OCI-LY7 (cell line): ENCODE measurements at regions not wholly inside any gene's neighbourhood (a gene's known extent, or its start where the extent isn't known, plus 50 kb on each side); places are given as distances from the start of the nearest gene placed in this dataset.

ENCODE experiments used
- BruUV-seq: library from RNA; stranded (reverse); fragments of 400-500 nt; replicated peaks from 2 replicates; lab custom pipeline; 2021; lab: Mats Ljungman, UMichigan
- CTCF ChIA-PET: fragments of 300-600 bp; sonication (Branson Sonifier 250); formaldehyde crosslinking; loops from one replicate; lab custom pipeline; 2022; ENCODE audit warnings: antibody characterized with exemption; ENCODE audit not compliant: unreplicated experiment; lab: Charles Lee
- POLR2A ChIA-PET: fragments of 300-600 bp; sonication (Branson Sonifier 250); formaldehyde crosslinking; loops from one replicate; lab custom pipeline; 2022; ENCODE audit warnings: antibody characterized with exemption; lab: Charles Lee
- DNase-seq: peaks from one replicate; pipeline ENCODE4 v3.0.0-alpha.2; 2015; ENCODE audit warnings: low spot score
- H2AFZ ChIP-seq: fragments of 200-600 bp; sonication (generic), shearing (Covaris generic); 2 replicates; pipeline ENCODE4 v1.6.1; 2014; ENCODE audit warnings: mild to moderate bottlenecking, antibody characterized with exemption, low read length, moderate library complexity
- H3K27ac ChIP-seq: fragments of 200-600 bp; sonication (generic); 2 replicates; pipeline ENCODE4 v1.5.1; 2014; ENCODE audit warnings: mixed run types, low read depth, mild to moderate bottlenecking, moderate library complexity, low read length, inconsistent platforms; ENCODE audit not compliant: poor library complexity, severe bottlenecking
- H3K36me3 ChIP-seq: fragments of 200-600 bp; sonication (generic); 2 replicates; pipeline ENCODE4 v1.6.1; 2014; ENCODE audit warnings: mild to moderate bottlenecking, antibody characterized with exemption, low read length, moderate library complexity, mixed read lengths; ENCODE audit not compliant: insufficient read depth
- H3K4me1 ChIP-seq: fragments of 200-600 bp; sonication (generic); 2 replicates; pipeline ENCODE4 v1.5.1; 2014; ENCODE audit warnings: mild to moderate bottlenecking, low read length; ENCODE audit not compliant: insufficient read depth, poor library complexity, severe bottlenecking
- H3K4me2 ChIP-seq: fragments of 200-600 bp; sonication (generic); 2 replicates; pipeline ENCODE4 v1.6.1; 2014; ENCODE audit warnings: mild to moderate bottlenecking, low read length
- H3K4me3 ChIP-seq: fragments of 200-600 bp; sonication (generic); 2 replicates; pipeline ENCODE4 v1.5.1; 2014; ENCODE audit warnings: mild to moderate bottlenecking, low read depth, low read length; ENCODE audit not compliant: poor library complexity, severe bottlenecking
- H3K79me2 ChIP-seq: fragments of 200-600 bp; sonication (generic); 2 replicates; pipeline ENCODE4 v1.6.1; 2016; ENCODE audit warnings: low read depth, mild to moderate bottlenecking, low read length, moderate library complexity, mixed read lengths; ENCODE audit not compliant: insufficient read depth
- H3K9me2 ChIP-seq: fragments of 200-600 bp; sonication (generic); 2 replicates; pipeline ENCODE4 v1.6.1; 2016; ENCODE audit warnings: mild to moderate bottlenecking, low read length, mixed read lengths; ENCODE audit not compliant: insufficient read depth
- H3K9me3 ChIP-seq: fragments of 200-600 bp; sonication (generic); 2 replicates; pipeline ENCODE4 v1.6.1; 2014; ENCODE audit warnings: mild to moderate bottlenecking, mixed run types, low read length, mixed read lengths
- H4K20me1 ChIP-seq: fragments of 200-600 bp; sonication (generic); 2 replicates; pipeline ENCODE4 v1.6.1; 2014; ENCODE audit warnings: mild to moderate bottlenecking, antibody characterized with exemption, low read length, moderate library complexity, mixed read lengths; ENCODE audit not compliant: insufficient read depth
- EZH2phosphoT487 ChIP-seq: fragments of 200-600 bp; sonication (generic); IDR thresholded peaks from 2 replicates; pipeline ENCODE4 v1.6.1; 2018; ENCODE audit warnings: low read depth, borderline replicate concordance, mild to moderate bottlenecking, mixed run types, antibody characterized with exemption, low read length, moderate library complexity, mixed read lengths
- intact Hi-C: fragments of 100-400 bp; cut with micrococcal nuclease; formaldehyde crosslinking; loops from one replicate; pipeline ENCODE4 v1.10.0; 2022; ENCODE audit not compliant: unreplicated experiment
- TF ChIP-seq, protein P1 (sequence below): fragments of 200-600 bp; sonication (generic); conservative IDR thresholded peaks from 2 replicates; pipeline ENCODE4 v1.5.1; 2014; ENCODE audit warnings: mild to moderate bottlenecking, antibody characterized with exemption, low read length, moderate library complexity, mixed read lengths

DNA sequence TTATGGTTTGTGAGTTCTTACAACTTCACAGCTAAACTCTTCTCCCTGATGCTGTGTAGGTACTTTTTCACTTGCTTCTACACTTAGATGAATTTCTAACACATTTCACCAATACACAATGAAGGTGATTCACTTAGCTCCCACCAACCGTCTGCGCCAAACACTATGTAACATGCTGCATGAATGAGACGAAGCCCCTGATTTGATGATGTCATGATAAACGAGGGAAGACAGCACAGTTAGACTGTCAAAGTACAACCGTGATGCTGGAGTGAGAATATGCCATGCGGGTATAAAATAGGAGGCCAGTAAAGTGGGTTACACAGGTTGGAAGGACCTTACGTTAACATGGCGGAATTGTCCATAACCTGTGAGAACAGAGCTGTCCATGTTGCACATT lies 100.8 kb downstream of the KCNA4 start:
- Histone ChIP-seq H3K36me3 (no peaks in the 10 kb centered on the region), H3K4me3 (no peak overlapping the region), H3K27ac (no peak overlapping the region), H3K79me2 (no peaks in the 10 kb centered on the region), H2AFZ (no peak overlapping the region), H3K4me1 (no peaks in the 10 kb centered on the region), H3K9me3 (no peaks in the 10 kb centered on the region), H4K20me1 (no peaks in the 10 kb centered on the region), H3K4me2 (no peak overlapping the region), H3K9me2 (no peaks in the 10 kb centered on the region)
- TF ChIP-seq, protein P1, sequence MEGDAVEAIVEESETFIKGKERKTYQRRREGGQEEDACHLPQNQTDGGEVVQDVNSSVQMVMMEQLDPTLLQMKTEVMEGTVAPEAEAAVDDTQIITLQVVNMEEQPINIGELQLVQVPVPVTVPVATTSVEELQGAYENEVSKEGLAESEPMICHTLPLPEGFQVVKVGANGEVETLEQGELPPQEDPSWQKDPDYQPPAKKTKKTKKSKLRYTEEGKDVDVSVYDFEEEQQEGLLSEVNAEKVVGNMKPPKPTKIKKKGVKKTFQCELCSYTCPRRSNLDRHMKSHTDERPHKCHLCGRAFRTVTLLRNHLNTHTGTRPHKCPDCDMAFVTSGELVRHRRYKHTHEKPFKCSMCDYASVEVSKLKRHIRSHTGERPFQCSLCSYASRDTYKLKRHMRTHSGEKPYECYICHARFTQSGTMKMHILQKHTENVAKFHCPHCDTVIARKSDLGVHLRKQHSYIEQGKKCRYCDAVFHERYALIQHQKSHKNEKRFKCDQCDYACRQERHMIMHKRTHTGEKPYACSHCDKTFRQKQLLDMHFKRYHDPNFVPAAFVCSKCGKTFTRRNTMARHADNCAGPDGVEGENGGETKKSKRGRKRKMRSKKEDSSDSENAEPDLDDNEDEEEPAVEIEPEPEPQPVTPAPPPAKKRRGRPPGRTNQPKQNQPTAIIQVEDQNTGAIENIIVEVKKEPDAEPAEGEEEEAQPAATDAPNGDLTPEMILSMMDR: no peak
- TF ChIP-seq EZH2phosphoT487: no peak
- no peak for DNase-seq
- CTCF ChIA-PET: no interaction called here
- no TSS peak for BruUV-seq
- intact Hi-C loops: no loop called here
- POLR2A ChIA-PET: interaction anchor here (1.2 kb wide), 1 partner anchor 12 kb away, joined by 3 read pairs; no protein-coding TSS in a partner anchor

- BruUV-seq: no TSS peak
- CTCF ChIA-PET: no interaction called here
Measured at GRCh38 chr11:29914203-29914930, 102.5 kb downstream of the KCNA4 start.

DNA sequence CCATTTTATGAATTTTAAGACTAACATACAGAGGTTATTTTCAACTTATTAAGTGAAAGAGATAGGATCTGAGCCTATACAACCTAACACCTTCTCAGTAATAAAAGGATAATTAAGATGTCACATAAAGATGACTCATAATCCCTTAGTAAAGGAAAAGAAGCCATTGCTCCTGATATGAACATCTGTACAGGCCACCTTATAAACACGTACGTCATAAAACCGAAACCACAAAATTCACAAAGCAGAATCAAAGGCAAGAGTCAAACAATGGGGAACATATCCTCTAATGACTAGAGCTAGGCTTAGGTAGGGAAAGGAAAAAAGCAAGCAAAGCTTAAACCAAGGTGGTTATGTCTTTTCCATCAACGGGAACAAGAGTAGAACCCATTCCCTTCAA lies 103.5 kb downstream of the KCNA4 start:
- Histone ChIP-seq H3K36me3 (no peaks in the 10 kb centered on the region), H3K4me3 (no peak overlapping the region), H3K9me3 (no peaks in the 10 kb centered on the region), H3K9me2 (no peaks in the 10 kb centered on the region), H3K79me2 (no peaks in the 10 kb centered on the region), H4K20me1 (no peaks in the 10 kb centered on the region), H3K27ac (no peak overlapping the region), H2AFZ (no peak overlapping the region), H3K4me2 (no peak overlapping the region), H3K4me1 (no peaks in the 10 kb centered on the region)
- POLR2A ChIA-PET: no interaction called here
- BruUV-seq: no TSS peak
- TF ChIP-seq, protein P1: no peak
- no peak for TF ChIP-seq EZH2phosphoT487
- CTCF ChIA-PET: no interaction called here
- intact Hi-C loops: no loop called here
- DNase-seq: no peak

More at GRCh38 chr11:29914203-29914930, 102.5 kb downstream of the KCNA4 start:
- H3K9me3 ChIP-seq: no peaks in the 10 kb centered on the region
- intact Hi-C loops: no loop called here
- H2AFZ ChIP-seq: no peak overlapping the region
- no peaks in the 10 kb centered on the region for H3K9me2 ChIP-seq
- H3K4me3 ChIP-seq: no peak overlapping the region
- POLR2A ChIA-PET: no interaction called here
- no peak overlapping the region for H3K27ac ChIP-seq
- H3K36me3 ChIP-seq: no peaks in the 10 kb centered on the region
- no peak for DNase-seq
- H4K20me1 ChIP-seq: no peaks in the 10 kb centered on the region
- no peak overlapping the region for H3K4me2 ChIP-seq
- TF ChIP-seq, protein P1: no peak
- no peak for TF ChIP-seq EZH2phosphoT487
- H3K79me2 ChIP-seq: no peaks in the 10 kb centered on the region
- H3K4me1 ChIP-seq: no peaks in the 10 kb centered on the region
